ENCODE measurements at regions not wholly inside any gene's neighbourhood (a gene's known extent, or its start where the extent isn't known, plus 50 kb on each side); places are given as distances from the start of the nearest gene placed in this dataset.

GRCh38 chr15:81506936-81507335 is 132.9 kb upstream of the TMC3 start:
- no peaks in the 10 kb centered on the region for H3K27me3 ChIP-seq
- WGBS (ENCODE audit: low lambda C conversion rate, missing lambda C conversion rate): 94% methylated on average over 1 of the region's 1 CpG
- H3K79me2 ChIP-seq: no peaks in the 10 kb centered on the region
- DNase-seq (ENCODE audit: low spot score): no peak
- H3K27ac ChIP-seq: no peak overlapping the region
- H2AFZ ChIP-seq: no peak overlapping the region
- H4K20me1 ChIP-seq (ENCODE audit: insufficient read depth, poor library complexity, severe bottlenecking): no peaks in the 10 kb centered on the region
- H3K9me3 ChIP-seq (ENCODE audit: low read depth): no peaks in the 10 kb centered on the region
- H3K9me2 ChIP-seq (replicated peaks; ENCODE audit: insufficient read depth): no peaks in the 10 kb centered on the region
- no peaks in the 10 kb centered on the region for H3K4me1 ChIP-seq (ENCODE audit: insufficient read depth)
- no peaks in the 10 kb centered on the region for H3K36me3 ChIP-seq (replicated peaks; ENCODE audit: insufficient read depth, low read depth)
- H3K4me2 ChIP-seq: no peak overlapping the region
- TF ChIP-seq, protein P1, sequence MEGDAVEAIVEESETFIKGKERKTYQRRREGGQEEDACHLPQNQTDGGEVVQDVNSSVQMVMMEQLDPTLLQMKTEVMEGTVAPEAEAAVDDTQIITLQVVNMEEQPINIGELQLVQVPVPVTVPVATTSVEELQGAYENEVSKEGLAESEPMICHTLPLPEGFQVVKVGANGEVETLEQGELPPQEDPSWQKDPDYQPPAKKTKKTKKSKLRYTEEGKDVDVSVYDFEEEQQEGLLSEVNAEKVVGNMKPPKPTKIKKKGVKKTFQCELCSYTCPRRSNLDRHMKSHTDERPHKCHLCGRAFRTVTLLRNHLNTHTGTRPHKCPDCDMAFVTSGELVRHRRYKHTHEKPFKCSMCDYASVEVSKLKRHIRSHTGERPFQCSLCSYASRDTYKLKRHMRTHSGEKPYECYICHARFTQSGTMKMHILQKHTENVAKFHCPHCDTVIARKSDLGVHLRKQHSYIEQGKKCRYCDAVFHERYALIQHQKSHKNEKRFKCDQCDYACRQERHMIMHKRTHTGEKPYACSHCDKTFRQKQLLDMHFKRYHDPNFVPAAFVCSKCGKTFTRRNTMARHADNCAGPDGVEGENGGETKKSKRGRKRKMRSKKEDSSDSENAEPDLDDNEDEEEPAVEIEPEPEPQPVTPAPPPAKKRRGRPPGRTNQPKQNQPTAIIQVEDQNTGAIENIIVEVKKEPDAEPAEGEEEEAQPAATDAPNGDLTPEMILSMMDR (IDR thresholded peaks at IDR 0.05; ENCODE audit: poor library complexity): no peak
- TF ChIP-seq EZH2phosphoT487 (IDR thresholded peaks at IDR 0.05; ENCODE audit: low read depth, severe bottlenecking, unreplicated experiment) (no peak), EZH2 (IDR thresholded peaks at IDR 0.05; ENCODE audit: borderline replicate concordance) (no peak)
- H3K4me3 ChIP-seq: no peak overlapping the region

- Histone ChIP-seq H3K36me3 (replicated peaks; ENCODE audit: insufficient read depth, low read depth) (no peaks in the 10 kb centered on the region), H3K4me3 (no peak overlapping the region), H3K79me2 (no peaks in the 10 kb centered on the region), H3K9me3 (ENCODE audit: low read depth) (no peaks in the 10 kb centered on the region), H3K4me2 (no peak overlapping the region), H3K9me2 (replicated peaks; ENCODE audit: insufficient read depth) (no peaks in the 10 kb centered on the region), H4K20me1 (ENCODE audit: insufficient read depth, poor library complexity, severe bottlenecking) (no peaks in the 10 kb centered on the region), H3K4me1 (ENCODE audit: insufficient read depth) (no peaks in the 10 kb centered on the region), H3K27ac (no peak overlapping the region), H2AFZ (no peak overlapping the region), H3K27me3 (no peaks in the 10 kb centered on the region)
- no peak for DNase-seq (ENCODE audit: low spot score)
- WGBS (ENCODE audit: low lambda C conversion rate, missing lambda C conversion rate): 85% methylated on average over 2 of the region's 2 CpGs
- TF ChIP-seq EZH2 (IDR thresholded peaks at IDR 0.05; ENCODE audit: borderline replicate concordance): no peak
- no peak for TF ChIP-seq EZH2phosphoT487 (IDR thresholded peaks at IDR 0.05; ENCODE audit: low read depth, severe bottlenecking, unreplicated experiment)
- TF ChIP-seq, protein P1 (IDR thresholded peaks at IDR 0.05; ENCODE audit: poor library complexity): no peak
These were observed 132.1 kb upstream of the TMC3 start for GRCh38 chr15:81506071-81506470.

- WGBS (ENCODE audit: low lambda C conversion rate, missing lambda C conversion rate): 65% methylated on average over 4 of the region's 4 CpGs
- no peaks in the 10 kb centered on the region for H3K36me3 ChIP-seq (replicated peaks; ENCODE audit: insufficient read depth, low read depth)
- no peaks in the 10 kb centered on the region for H4K20me1 ChIP-seq (ENCODE audit: insufficient read depth, poor library complexity, severe bottlenecking)
- H3K4me3 ChIP-seq: no peak overlapping the region
- no peaks in the 10 kb centered on the region for H3K9me3 ChIP-seq (ENCODE audit: low read depth)
- H2AFZ ChIP-seq: no peak overlapping the region
- TF ChIP-seq, protein P1 (IDR thresholded peaks at IDR 0.05; ENCODE audit: poor library complexity): no peak
- TF ChIP-seq EZH2phosphoT487 (IDR thresholded peaks at IDR 0.05; ENCODE audit: low read depth, severe bottlenecking, unreplicated experiment): no peak
- no peak overlapping the region for H3K27ac ChIP-seq
- H3K9me2 ChIP-seq (replicated peaks; ENCODE audit: insufficient read depth): no peaks in the 10 kb centered on the region
- no peaks in the 10 kb centered on the region for H3K4me1 ChIP-seq (ENCODE audit: insufficient read depth)
- H3K79me2 ChIP-seq: no peaks in the 10 kb centered on the region
- H3K27me3 ChIP-seq: no peaks in the 10 kb centered on the region
- DNase-seq (ENCODE audit: low spot score): no peak
- no peak overlapping the region for H3K4me2 ChIP-seq
These were observed 130.3 kb upstream of the TMC3 start for GRCh38 chr15:81504170-81504905.

Data from hepatocyte (in vitro differentiated cells).